ENCODE measurements at regions not wholly inside any gene's neighbourhood (a gene's known extent, or its start where the extent isn't known, plus 50 kb on each side); places are given as distances from the start of the nearest gene placed in this dataset.

DNA sequence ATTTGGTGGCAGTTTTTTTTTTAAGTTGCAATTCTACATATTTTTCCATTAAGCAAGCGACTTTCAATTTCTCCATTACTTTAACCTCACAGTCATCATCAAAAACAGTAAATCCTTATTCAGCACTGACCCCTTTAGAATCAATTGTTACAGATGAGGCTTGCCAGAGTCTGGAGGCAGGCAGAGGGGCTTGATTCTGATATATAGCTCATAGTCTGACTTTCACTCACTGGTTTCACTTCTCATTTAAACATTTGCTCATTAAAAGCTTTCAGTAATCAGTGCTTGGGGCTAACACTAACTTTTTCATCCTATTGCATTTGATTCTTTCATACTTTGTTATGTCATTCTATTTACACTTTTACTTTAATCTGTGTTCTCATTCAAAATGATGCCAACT, 88.4 kb downstream of the PYDC2 start:
- in situ Hi-C loops (cut with MboI; ENCODE audit: low pct_ligation_motif_present in 1 of 4, low pct_unique_long_range_greater_than_20kb in 1 of 4, low sequenced_read_pairs in 3 of 4), result no loop called here

GRCh38 chr3:191555037-191555436, 94.1 kb downstream of the PYDC2 start:
- no peak for DNase-seq
- TF ChIP-seq, protein P1, sequence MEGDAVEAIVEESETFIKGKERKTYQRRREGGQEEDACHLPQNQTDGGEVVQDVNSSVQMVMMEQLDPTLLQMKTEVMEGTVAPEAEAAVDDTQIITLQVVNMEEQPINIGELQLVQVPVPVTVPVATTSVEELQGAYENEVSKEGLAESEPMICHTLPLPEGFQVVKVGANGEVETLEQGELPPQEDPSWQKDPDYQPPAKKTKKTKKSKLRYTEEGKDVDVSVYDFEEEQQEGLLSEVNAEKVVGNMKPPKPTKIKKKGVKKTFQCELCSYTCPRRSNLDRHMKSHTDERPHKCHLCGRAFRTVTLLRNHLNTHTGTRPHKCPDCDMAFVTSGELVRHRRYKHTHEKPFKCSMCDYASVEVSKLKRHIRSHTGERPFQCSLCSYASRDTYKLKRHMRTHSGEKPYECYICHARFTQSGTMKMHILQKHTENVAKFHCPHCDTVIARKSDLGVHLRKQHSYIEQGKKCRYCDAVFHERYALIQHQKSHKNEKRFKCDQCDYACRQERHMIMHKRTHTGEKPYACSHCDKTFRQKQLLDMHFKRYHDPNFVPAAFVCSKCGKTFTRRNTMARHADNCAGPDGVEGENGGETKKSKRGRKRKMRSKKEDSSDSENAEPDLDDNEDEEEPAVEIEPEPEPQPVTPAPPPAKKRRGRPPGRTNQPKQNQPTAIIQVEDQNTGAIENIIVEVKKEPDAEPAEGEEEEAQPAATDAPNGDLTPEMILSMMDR (IDR thresholded peaks at IDR 0.05), result no peak
- no peak for TF ChIP-seq EP300 (IDR thresholded peaks at IDR 0.05; ENCODE audit: low read depth)
- no peak for TF ChIP-seq POLR2A (IDR thresholded peaks at IDR 0.05)
- TF ChIP-seq POLR2AphosphoS5 (IDR thresholded peaks at IDR 0.05), result no peak
- intact Hi-C loops (cut with DNase I; ENCODE audit: low total_unique reads), result no loop called here
- no peaks in the 10 kb centered on the region for H3K9me3 ChIP-seq
- H3K27ac ChIP-seq, result no peak overlapping the region
- no peaks in the 10 kb centered on the region for H3K27me3 ChIP-seq
- H3K4me1 ChIP-seq, result no peaks in the 10 kb centered on the region
- no peaks in the 10 kb centered on the region for H3K36me3 ChIP-seq
- no peak overlapping the region for H3K4me3 ChIP-seq
- in situ Hi-C loops (cut with MboI; ENCODE audit: low pct_ligation_motif_present in 1 of 4, low pct_unique_long_range_greater_than_20kb in 1 of 4, low sequenced_read_pairs in 3 of 4), result no loop called here

More for the DNA sequence above, 88.4 kb downstream of the PYDC2 start:
- Histone ChIP-seq H3K27ac (no peak overlapping the region), H3K4me3 (no peak overlapping the region), H3K9me3 (no peaks in the 10 kb centered on the region), H3K4me1 (no peaks in the 10 kb centered on the region), H3K27me3 (no peaks in the 10 kb centered on the region), H3K36me3 (no peaks in the 10 kb centered on the region)
- TF ChIP-seq POLR2A (IDR thresholded peaks at IDR 0.05), result no peak
- TF ChIP-seq POLR2AphosphoS5 (IDR thresholded peaks at IDR 0.05), result no peak
- TF ChIP-seq, protein P1 (IDR thresholded peaks at IDR 0.05), result no peak
- TF ChIP-seq EP300 (IDR thresholded peaks at IDR 0.05; ENCODE audit: low read depth), result no peak
- no peak for DNase-seq
- 34 to 59% methylated on average over 1 of the region's 1 CpG for WGBS, 2 donors (ENCODE audit: low coverage in 1 of 2)
- intact Hi-C loops (cut with DNase I; ENCODE audit: low total_unique reads), result no loop called here

GRCh38 chr3:191557322-191557721, 96.4 kb downstream of the PYDC2 start:
- in situ Hi-C loops (cut with MboI; ENCODE audit: low pct_ligation_motif_present in 1 of 4, low pct_unique_long_range_greater_than_20kb in 1 of 4, low sequenced_read_pairs in 3 of 4) (no loop called here), intact Hi-C loops (cut with DNase I; ENCODE audit: low total_unique reads) (no loop called here)
- Histone ChIP-seq H3K36me3 (no peaks in the 10 kb centered on the region), H3K27me3 (no peaks in the 10 kb centered on the region), H3K9me3 (no peaks in the 10 kb centered on the region), H3K27ac (no peak overlapping the region), H3K4me1 (no peaks in the 10 kb centered on the region), H3K4me3 (no peak overlapping the region)
- 88% methylated on average over 2 of the region's 2 CpGs; no CpG with 5 or more reads in 1 of the 2 donors for WGBS, 2 donors (ENCODE audit: low coverage in 1 of 2)
- no peak for DNase-seq
- TF ChIP-seq POLR2AphosphoS5 (IDR thresholded peaks at IDR 0.05), result no peak
- no peak for TF ChIP-seq EP300 (IDR thresholded peaks at IDR 0.05; ENCODE audit: low read depth)
- no peak for TF ChIP-seq POLR2A (IDR thresholded peaks at IDR 0.05)
- TF ChIP-seq, protein P1 (IDR thresholded peaks at IDR 0.05), result no peak

DNA sequence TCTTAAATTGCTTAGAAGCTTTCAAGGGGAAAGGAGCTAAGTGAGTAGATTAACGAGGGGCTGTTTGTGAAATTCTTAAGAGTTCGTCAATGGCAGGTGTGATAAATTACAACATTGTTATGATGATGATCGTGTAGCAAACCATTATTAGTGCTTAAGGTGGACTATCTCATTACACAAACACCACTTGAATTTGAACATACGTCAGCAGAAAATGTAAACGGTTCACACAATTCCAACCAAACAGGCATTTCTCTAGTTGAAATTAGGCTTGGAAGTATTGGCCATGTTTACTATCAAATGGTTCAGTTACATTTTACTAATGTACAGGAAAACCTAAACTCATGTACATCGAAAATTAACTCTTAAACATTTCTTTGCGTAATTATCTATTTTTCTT, 102.8 kb downstream of the PYDC2 start:
- intact Hi-C loops (cut with DNase I; ENCODE audit: low total_unique reads), result no loop called here
- Histone ChIP-seq H3K9me3 (no peaks in the 10 kb centered on the region), H3K4me3 (no peak overlapping the region), H3K36me3 (no peaks in the 10 kb centered on the region), H3K27me3 (no peaks in the 10 kb centered on the region), H3K27ac (no peak overlapping the region), H3K4me1 (no peaks in the 10 kb centered on the region)
- TF ChIP-seq POLR2AphosphoS5 (IDR thresholded peaks at IDR 0.05) (no peak), EP300 (IDR thresholded peaks at IDR 0.05; ENCODE audit: low read depth) (no peak)
- TF ChIP-seq, protein P1 (IDR thresholded peaks at IDR 0.05), result no peak
- in situ Hi-C loops (cut with MboI; ENCODE audit: low pct_ligation_motif_present in 1 of 4, low pct_unique_long_range_greater_than_20kb in 1 of 4, low sequenced_read_pairs in 3 of 4), result no loop called here
- 44 to 53% methylated on average over 7 of the region's 7 CpGs for WGBS, 2 donors (ENCODE audit: low coverage in 1 of 2)
- DNase-seq, result no peak

Data from transverse colon (tissue), 4 donors.